ENCODE measurements at regions not wholly inside any gene's neighbourhood (a gene's known extent, or its start where the extent isn't known, plus 50 kb on each side); places are given as distances from the start of the nearest gene placed in this dataset.

DNA sequence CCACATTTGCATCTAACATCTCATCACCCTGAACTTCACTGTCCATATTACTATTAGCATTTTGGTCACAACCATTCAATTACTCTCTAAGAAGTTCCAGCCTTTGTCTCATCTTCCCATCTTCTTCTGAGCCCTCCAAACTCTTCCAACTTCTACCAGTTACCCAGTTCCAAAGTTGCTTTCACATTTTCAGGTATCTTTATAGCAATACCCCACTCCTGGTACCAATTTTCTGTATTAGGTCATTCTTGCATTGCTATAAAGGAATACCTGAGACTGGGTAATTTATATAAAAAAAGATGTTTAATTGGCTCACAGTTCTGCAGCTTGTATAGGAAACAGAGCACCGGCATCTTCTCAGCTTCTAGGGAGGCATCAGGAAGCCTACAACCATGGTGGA, 64.7 kb upstream of the ARHGAP42 start:
- TF ChIP-seq EZH2phosphoT487 (IDR thresholded peaks at IDR 0.05; ENCODE audit: low read depth, severe bottlenecking, unreplicated experiment), result no peak
- TF ChIP-seq CTCF (IDR thresholded peaks at IDR 0.05; ENCODE audit: poor library complexity), result no peak
- no peak for TF ChIP-seq EZH2 (IDR thresholded peaks at IDR 0.05; ENCODE audit: borderline replicate concordance)

All from hepatocyte (in vitro differentiated cells).